ENCODE measurements at regions not wholly inside any gene's neighbourhood (a gene's known extent, or its start where the extent isn't known, plus 50 kb on each side); places are given as distances from the start of the nearest gene placed in this dataset.

GRCh38 chr1:183723571-183723970, 70.5 kb upstream of the APOBEC4 start:
- no peaks in the 10 kb centered on the region for H3K79me2 ChIP-seq (replicated peaks; ENCODE audit: insufficient read depth)
- no peaks in the 10 kb centered on the region for H3K27me3 Mint-ChIP-seq (ENCODE audit: insufficient read depth, low read depth, poor library complexity)
- no peak overlapping the region for H3K4me3 ChIP-seq
- peaks cover 4% of the 10 kb centered on the region; the same call in 2 of the 3 replicates for H3K4me1 Mint-ChIP-seq
- H3K27ac ChIP-seq (ENCODE audit: low read depth), result no peak overlapping the region
- H3K36me3 ChIP-seq (ENCODE audit: insufficient read depth), result no peaks in the 10 kb centered on the region
- H2AFZ ChIP-seq, result no peak overlapping the region
- H3K27me3 ChIP-seq (ENCODE audit: insufficient read depth), result no peaks in the 10 kb centered on the region
- H4K20me1 ChIP-seq (replicated peaks; ENCODE audit: insufficient read depth), result no peaks in the 10 kb centered on the region
- no peak overlapping the region for H3K27ac Mint-ChIP-seq
- H3K36me3 Mint-ChIP-seq (ENCODE audit: low read depth), result no peaks in the 10 kb centered on the region
- DNase-seq (ENCODE audit: low spot score) (no peak), ATAC-seq (no peak)
- no peak overlapping the region for H3K4me2 ChIP-seq
- no peaks in the 10 kb centered on the region for H3F3A ChIP-seq (replicated peaks; ENCODE audit: low read depth)
- no peak overlapping the region for H3K4me3 Mint-ChIP-seq
- peaks cover 3% of the 10 kb centered on the region; the same call in 1 of the 2 replicates for H3K9me2 ChIP-seq (ENCODE audit: insufficient read depth)
- no peaks in the 10 kb centered on the region for H3K9me3 Mint-ChIP-seq
- TF ChIP-seq, protein P1, sequence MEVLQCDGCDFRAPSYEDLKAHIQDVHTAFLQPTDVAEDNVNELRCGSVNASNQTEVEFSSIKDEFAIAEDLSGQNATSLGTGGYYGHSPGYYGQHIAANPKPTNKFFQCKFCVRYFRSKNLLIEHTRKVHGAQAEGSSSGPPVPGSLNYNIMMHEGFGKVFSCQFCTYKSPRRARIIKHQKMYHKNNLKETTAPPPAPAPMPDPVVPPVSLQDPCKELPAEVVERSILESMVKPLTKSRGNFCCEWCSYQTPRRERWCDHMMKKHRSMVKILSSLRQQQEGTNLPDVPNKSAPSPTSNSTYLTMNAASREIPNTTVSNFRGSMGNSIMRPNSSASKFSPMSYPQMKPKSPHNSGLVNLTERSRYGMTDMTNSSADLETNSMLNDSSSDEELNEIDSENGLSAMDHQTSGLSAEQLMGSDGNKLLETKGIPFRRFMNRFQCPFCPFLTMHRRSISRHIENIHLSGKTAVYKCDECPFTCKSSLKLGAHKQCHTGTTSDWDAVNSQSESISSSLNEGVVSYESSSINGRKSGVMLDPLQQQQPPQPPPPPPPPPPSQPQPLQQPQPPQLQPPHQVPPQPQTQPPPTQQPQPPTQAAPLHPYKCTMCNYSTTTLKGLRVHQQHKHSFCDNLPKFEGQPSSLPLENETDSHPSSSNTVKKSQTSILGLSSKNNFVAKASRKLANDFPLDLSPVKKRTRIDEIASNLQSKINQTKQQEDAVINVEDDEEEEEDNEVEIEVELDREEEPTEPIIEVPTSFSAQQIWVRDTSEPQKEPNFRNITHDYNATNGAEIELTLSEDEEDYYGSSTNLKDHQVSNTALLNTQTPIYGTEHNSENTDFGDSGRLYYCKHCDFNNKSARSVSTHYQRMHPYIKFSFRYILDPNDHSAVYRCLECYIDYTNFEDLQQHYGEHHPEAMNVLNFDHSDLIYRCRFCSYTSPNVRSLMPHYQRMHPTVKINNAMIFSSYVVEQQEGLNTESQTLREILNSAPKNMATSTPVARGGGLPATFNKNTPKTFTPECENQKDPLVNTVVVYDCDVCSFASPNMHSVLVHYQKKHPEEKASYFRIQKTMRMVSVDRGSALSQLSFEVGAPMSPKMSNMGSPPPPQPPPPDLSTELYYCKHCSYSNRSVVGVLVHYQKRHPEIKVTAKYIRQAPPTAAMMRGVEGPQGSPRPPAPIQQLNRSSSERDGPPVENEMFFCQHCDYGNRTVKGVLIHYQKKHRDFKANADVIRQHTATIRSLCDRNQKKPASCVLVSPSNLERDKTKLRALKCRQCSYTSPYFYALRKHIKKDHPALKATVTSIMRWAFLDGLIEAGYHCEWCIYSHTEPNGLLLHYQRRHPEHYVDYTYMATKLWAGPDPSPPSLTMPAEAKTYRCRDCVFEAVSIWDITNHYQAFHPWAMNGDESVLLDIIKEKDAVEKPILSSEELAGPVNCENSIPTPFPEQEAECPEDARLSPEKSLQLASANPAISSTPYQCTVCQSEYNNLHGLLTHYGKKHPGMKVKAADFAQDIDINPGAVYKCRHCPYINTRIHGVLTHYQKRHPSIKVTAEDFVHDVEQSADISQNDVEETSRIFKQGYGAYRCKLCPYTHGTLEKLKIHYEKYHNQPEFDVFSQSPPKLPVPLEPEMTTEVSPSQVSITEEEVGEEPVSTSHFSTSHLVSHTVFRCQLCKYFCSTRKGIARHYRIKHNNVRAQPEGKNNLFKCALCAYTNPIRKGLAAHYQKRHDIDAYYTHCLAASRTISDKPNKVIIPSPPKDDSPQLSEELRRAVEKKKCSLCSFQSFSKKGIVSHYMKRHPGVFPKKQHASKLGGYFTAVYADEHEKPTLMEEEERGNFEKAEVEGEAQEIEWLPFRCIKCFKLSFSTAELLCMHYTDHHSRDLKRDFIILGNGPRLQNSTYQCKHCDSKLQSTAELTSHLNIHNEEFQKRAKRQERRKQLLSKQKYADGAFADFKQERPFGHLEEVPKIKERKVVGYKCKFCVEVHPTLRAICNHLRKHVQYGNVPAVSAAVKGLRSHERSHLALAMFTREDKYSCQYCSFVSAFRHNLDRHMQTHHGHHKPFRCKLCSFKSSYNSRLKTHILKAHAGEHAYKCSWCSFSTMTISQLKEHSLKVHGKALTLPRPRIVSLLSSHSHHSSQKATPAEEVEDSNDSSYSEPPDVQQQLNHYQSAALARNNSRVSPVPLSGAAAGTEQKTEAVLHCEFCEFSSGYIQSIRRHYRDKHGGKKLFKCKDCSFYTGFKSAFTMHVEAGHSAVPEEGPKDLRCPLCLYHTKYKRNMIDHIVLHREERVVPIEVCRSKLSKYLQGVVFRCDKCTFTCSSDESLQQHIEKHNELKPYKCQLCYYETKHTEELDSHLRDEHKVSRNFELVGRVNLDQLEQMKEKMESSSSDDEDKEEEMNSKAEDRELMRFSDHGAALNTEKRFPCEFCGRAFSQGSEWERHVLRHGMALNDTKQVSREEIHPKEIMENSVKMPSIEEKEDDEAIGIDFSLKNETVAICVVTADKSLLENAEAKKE (CRISPR knock-in tag; IDR thresholded peaks at IDR 0.05), result no peak
- no peak for TF ChIP-seq ZNF331 (CRISPR knock-in tag; IDR thresholded peaks at IDR 0.05; ENCODE audit: low read depth)
- TF ChIP-seq EZH2phosphoT487 (IDR thresholded peaks at IDR 0.05; ENCODE audit: unreplicated experiment), result no peak
- no peak for TF ChIP-seq ZNF114 (CRISPR knock-in tag; IDR thresholded peaks at IDR 0.05)
- TF ChIP-seq, protein P2, sequence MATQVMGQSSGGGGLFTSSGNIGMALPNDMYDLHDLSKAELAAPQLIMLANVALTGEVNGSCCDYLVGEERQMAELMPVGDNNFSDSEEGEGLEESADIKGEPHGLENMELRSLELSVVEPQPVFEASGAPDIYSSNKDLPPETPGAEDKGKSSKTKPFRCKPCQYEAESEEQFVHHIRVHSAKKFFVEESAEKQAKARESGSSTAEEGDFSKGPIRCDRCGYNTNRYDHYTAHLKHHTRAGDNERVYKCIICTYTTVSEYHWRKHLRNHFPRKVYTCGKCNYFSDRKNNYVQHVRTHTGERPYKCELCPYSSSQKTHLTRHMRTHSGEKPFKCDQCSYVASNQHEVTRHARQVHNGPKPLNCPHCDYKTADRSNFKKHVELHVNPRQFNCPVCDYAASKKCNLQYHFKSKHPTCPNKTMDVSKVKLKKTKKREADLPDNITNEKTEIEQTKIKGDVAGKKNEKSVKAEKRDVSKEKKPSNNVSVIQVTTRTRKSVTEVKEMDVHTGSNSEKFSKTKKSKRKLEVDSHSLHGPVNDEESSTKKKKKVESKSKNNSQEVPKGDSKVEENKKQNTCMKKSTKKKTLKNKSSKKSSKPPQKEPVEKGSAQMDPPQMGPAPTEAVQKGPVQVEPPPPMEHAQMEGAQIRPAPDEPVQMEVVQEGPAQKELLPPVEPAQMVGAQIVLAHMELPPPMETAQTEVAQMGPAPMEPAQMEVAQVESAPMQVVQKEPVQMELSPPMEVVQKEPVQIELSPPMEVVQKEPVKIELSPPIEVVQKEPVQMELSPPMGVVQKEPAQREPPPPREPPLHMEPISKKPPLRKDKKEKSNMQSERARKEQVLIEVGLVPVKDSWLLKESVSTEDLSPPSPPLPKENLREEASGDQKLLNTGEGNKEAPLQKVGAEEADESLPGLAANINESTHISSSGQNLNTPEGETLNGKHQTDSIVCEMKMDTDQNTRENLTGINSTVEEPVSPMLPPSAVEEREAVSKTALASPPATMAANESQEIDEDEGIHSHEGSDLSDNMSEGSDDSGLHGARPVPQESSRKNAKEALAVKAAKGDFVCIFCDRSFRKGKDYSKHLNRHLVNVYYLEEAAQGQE (IDR thresholded peaks at IDR 0.05; ENCODE audit: unreplicated experiment), result no peak
- no peak for TF ChIP-seq JUNB (IDR thresholded peaks at IDR 0.05; ENCODE audit: unreplicated experiment)
- peaks cover 8% of the 10 kb centered on the region; the same call in 1 of the 2 replicates for H3K4me1 ChIP-seq (ENCODE audit: insufficient read depth)

Data from GM23338 (cell line).